Naive thymus-derived CD4-positive, alpha-beta T cell (primary cell): ENCODE measurements at regions not wholly inside any gene's neighbourhood (a gene's known extent, or its start where the extent isn't known, plus 50 kb on each side); places are given as distances from the start of the nearest gene placed in this dataset.
"Not testable (repeated sequence)": the region's sequence is repeated elsewhere in the genome, so short reads cannot be mapped to it uniquely, and the experiment has no call there.

Experiments used
- ATAC-seq: fragments of 150-1000 bp; cut with Tn5 transposase; 2 replicates; pipeline ENCODE4 v1.10.0; 2021; ENCODE audit warnings: mild to moderate bottlenecking, moderate library complexity
- CTCF ChIA-PET: fragments of 350-600 bp; sonication (Branson Sonifier 250); formaldehyde crosslinking; loops from one replicate; lab custom pipeline; 2021; ENCODE audit warnings: antibody characterized with exemption; lab: Charles Lee
- POLR2A ChIA-PET: fragments of 350-600 bp; sonication (Branson Sonifier 250); formaldehyde crosslinking; loops from one replicate; lab custom pipeline; 2021; ENCODE audit warnings: antibody characterized with exemption, inconsistent platforms; lab: Charles Lee
- DNase-seq, 9 donors: peaks; one replicate each; pipeline versions ENCODE4 v3.0.0 to v3.0.0-alpha.2; 2020 to 2022; ENCODE audit warnings: mixed read lengths in 1 of 9
- H3K27ac ChIP-seq: one replicate; pipeline ENCODE4 v1.7.0; 2013; ENCODE audit warnings: mild to moderate bottlenecking, low read depth, low read length, moderate library complexity
- H3K27me3 ChIP-seq, 2 donors: one replicate each; pipeline ENCODE4 v1.7.0; 2013; ENCODE audit warnings: low read length in 2 of 2, mild to moderate bottlenecking in 2 of 2, moderate library complexity in 2 of 2; ENCODE audit not compliant: control insufficient read depth in 2 of 2, insufficient read depth in 2 of 2
- H3K36me3 ChIP-seq, 3 experiments: 1 replicate in 2 of 3; 2 replicates in 1 of 3; pipeline ENCODE4 v1.7.0; 2013; ENCODE audit warnings: low read length in 3 of 3, mild to moderate bottlenecking in 3 of 3, moderate library complexity in 1 of 3; ENCODE audit not compliant: insufficient read depth in 3 of 3, control insufficient read depth in 2 of 3
- H3K4me1 ChIP-seq, 2 donors: one replicate each; pipeline ENCODE4 v1.7.0; 2013; ENCODE audit warnings: low read length in 2 of 2, mild to moderate bottlenecking in 2 of 2, moderate library complexity in 1 of 2; ENCODE audit not compliant: control insufficient read depth in 2 of 2, insufficient read depth in 2 of 2
- H3K4me3 ChIP-seq: 2 replicates; pipeline ENCODE4 v1.7.0; 2013; ENCODE audit warnings: mild to moderate bottlenecking, low read length
- H3K9me3 ChIP-seq, 3 experiments: 1 replicate in 2 of 3; 2 replicates in 1 of 3; pipeline ENCODE4 v1.7.0; 2013; ENCODE audit warnings: low read length in 3 of 3; ENCODE audit not compliant: control insufficient read depth in 2 of 3
- H3K27ac Mint-ChIP-seq, 9 donors: one replicate each; pipeline ENCODE4 v1.8.0; 2020 to 2022; ENCODE audit warnings: mixed read lengths in 9 of 9, mild to moderate bottlenecking in 8 of 9, moderate library complexity in 5 of 9, inconsistent platforms in 2 of 9
- H3K27me3 Mint-ChIP-seq, 5 donors: one replicate each; pipeline ENCODE4 v1.8.0; 2021 to 2022; ENCODE audit warnings: mixed read lengths in 5 of 5, mild to moderate bottlenecking in 1 of 5
- H3K36me3 Mint-ChIP-seq, 5 donors: one replicate each; pipeline ENCODE4 v1.8.0; 2020 to 2022; ENCODE audit warnings: mixed read lengths in 5 of 5, mild to moderate bottlenecking in 3 of 5, inconsistent platforms in 1 of 5
- H3K4me1 Mint-ChIP-seq, 7 donors: one replicate each; pipeline ENCODE4 v1.8.0; 2020 to 2022; ENCODE audit warnings: mixed read lengths in 7 of 7, mild to moderate bottlenecking in 3 of 7, inconsistent platforms in 1 of 7
- H3K4me3 Mint-ChIP-seq, 10 donors: one replicate each; pipeline ENCODE4 v1.8.0; 2020 to 2022; ENCODE audit warnings: mild to moderate bottlenecking in 10 of 10, mixed read lengths in 10 of 10, moderate library complexity in 6 of 10, inconsistent platforms in 2 of 10
- H3K9me3 Mint-ChIP-seq, 11 donors: one replicate each; pipeline ENCODE4 v1.8.0; 2020 to 2022; ENCODE audit warnings: mixed read lengths in 11 of 11, mild to moderate bottlenecking in 4 of 11, inconsistent platforms in 1 of 11, moderate library complexity in 1 of 11
- intact Hi-C, 2 donors: fragments of 100-400 bp; cut with micrococcal nuclease; formaldehyde crosslinking; loops; one replicate each; pipeline ENCODE4 v1.15.1; 2023

- ChIA-PET CTCF (no interaction called here), POLR2A (no interaction called here)
- H3K36me3 Mint-ChIP-seq, result no peaks in the 10 kb centered on the region
- no peak overlapping the region for H3K4me3 Mint-ChIP-seq
- Histone ChIP-seq H3K4me1 (no peaks in the 10 kb centered on the region), H3K4me3 (no peak overlapping the region), H3K9me3 (no peaks in the 10 kb centered on the region), H3K36me3 (no peaks in the 10 kb centered on the region), H3K27me3 (no peaks in the 10 kb centered on the region), H3K27ac (no peak overlapping the region)
- DNase-seq (no peak), ATAC-seq (no peak)
- H3K27ac Mint-ChIP-seq, result no peak overlapping the region
- H3K9me3 Mint-ChIP-seq, result peaks cover 0 to 13% (median 0%) of the 10 kb centered on the region in 11 donors
- no peaks in the 10 kb centered on the region for H3K27me3 Mint-ChIP-seq
- no peaks in the 10 kb centered on the region for H3K4me1 Mint-ChIP-seq
- intact Hi-C loops, result no loop called here
Observed at GRCh38 chr3:167051421-167051820, 328.7 kb downstream of the ZBBX start.

- Histone ChIP-seq H3K36me3 (no peaks in the 10 kb centered on the region), H3K27me3 (no peaks in the 10 kb centered on the region), H3K4me3 (no peak overlapping the region), H3K27ac (no peak overlapping the region), H3K9me3 (no peaks in the 10 kb centered on the region), H3K4me1 (no peaks in the 10 kb centered on the region)
- no peak overlapping the region for H3K27ac Mint-ChIP-seq
- DNase-seq, result no peak
- ChIA-PET POLR2A (no interaction called here), CTCF (no interaction called here)
- peaks cover 0 to 4% (median 0%) of the 10 kb centered on the region in 11 donors for H3K9me3 Mint-ChIP-seq
- H3K27me3 Mint-ChIP-seq, result no peaks in the 10 kb centered on the region
- no peaks in the 10 kb centered on the region for H3K4me1 Mint-ChIP-seq
- H3K4me3 Mint-ChIP-seq, result no peak overlapping the region
- intact Hi-C loops, result no loop called here
- H3K36me3 Mint-ChIP-seq, result no peaks in the 10 kb centered on the region
- no peak for ATAC-seq
Observed at GRCh38 chr3:167033866-167034265, 346.2 kb downstream of the ZBBX start.

- Mint-ChIP-seq H3K36me3 (no peaks in the 10 kb centered on the region), H3K9me3 (peaks cover 0 to 5% (median 0%) of the 10 kb centered on the region in 11 donors), H3K4me3 (no peak overlapping the region), H3K27me3 (no peaks in the 10 kb centered on the region), H3K4me1 (no peaks in the 10 kb centered on the region), H3K27ac (no peak overlapping the region)
- intact Hi-C loops, result no loop called here
- CTCF ChIA-PET, result no interaction called here
- Histone ChIP-seq H3K4me1 (no peaks in the 10 kb centered on the region), H3K9me3 (no peaks in the 10 kb centered on the region), H3K4me3 (no peak overlapping the region), H3K27ac (no peak overlapping the region), H3K36me3 (no peaks in the 10 kb centered on the region), H3K27me3 (no peaks in the 10 kb centered on the region)
- DNase-seq (no peak), ATAC-seq (no peak)
- POLR2A ChIA-PET, result no interaction called here
Observed at GRCh38 chr3:167032267-167032876, 347.7 kb downstream of the ZBBX start.

GRCh38 chr3:167031364-167032049, 348.6 kb downstream of the ZBBX start:
- CTCF ChIA-PET, result no interaction called here
- intact Hi-C loops, result no loop called here

GRCh38 chr3:167030082-167030725, 349.9 kb downstream of the ZBBX start:
- CTCF ChIA-PET, result no interaction called here
- H3K4me3 Mint-ChIP-seq, result no peak overlapping the region
- no peaks in the 10 kb centered on the region for H3K4me1 Mint-ChIP-seq
- ATAC-seq, result no peak
- POLR2A ChIA-PET, result no interaction called here
- Histone ChIP-seq H3K9me3 (no peaks in the 10 kb centered on the region), H3K4me1 (no peaks in the 10 kb centered on the region), H3K36me3 (no peaks in the 10 kb centered on the region), H3K27me3 (no peaks in the 10 kb centered on the region), H3K4me3 (no peak overlapping the region), H3K27ac (no peak overlapping the region)
- H3K9me3 Mint-ChIP-seq, result peaks cover 0 to 5% (median 0%) of the 10 kb centered on the region in 11 donors
- DNase-seq, result no peak
- H3K27me3 Mint-ChIP-seq, result no peaks in the 10 kb centered on the region
- H3K36me3 Mint-ChIP-seq, result no peaks in the 10 kb centered on the region
- no peak overlapping the region for H3K27ac Mint-ChIP-seq
- intact Hi-C loops, result no loop called here

More at GRCh38 chr3:167031364-167032049, 348.6 kb downstream of the ZBBX start:
- POLR2A ChIA-PET, result no interaction called here
- Histone ChIP-seq H3K27me3 (no peaks in the 10 kb centered on the region), H3K4me1 (no peaks in the 10 kb centered on the region), H3K4me3 (no peak overlapping the region), H3K36me3 (no peaks in the 10 kb centered on the region), H3K27ac (no peak overlapping the region), H3K9me3 (no peaks in the 10 kb centered on the region)
- Mint-ChIP-seq H3K4me1 (no peaks in the 10 kb centered on the region), H3K27me3 (no peaks in the 10 kb centered on the region), H3K27ac (no peak overlapping the region), H3K4me3 (no peak overlapping the region), H3K36me3 (no peaks in the 10 kb centered on the region), H3K9me3 (peaks cover 0 to 5% (median 0%) of the 10 kb centered on the region in 11 donors)
- DNase-seq (no peak), ATAC-seq (no peak)

- H3K4me1 ChIP-seq, CTCF ChIA-PET, H3K27ac ChIP-seq, H3K27me3 Mint-ChIP-seq, POLR2A ChIA-PET, H3K4me3 Mint-ChIP-seq, H3K4me3 ChIP-seq, DNase-seq, H3K36me3 ChIP-seq, H3K4me1 Mint-ChIP-seq, H3K27ac Mint-ChIP-seq, H3K27me3 ChIP-seq, H3K9me3 Mint-ChIP-seq, H3K36me3 Mint-ChIP-seq, intact Hi-C loops, ATAC-seq, H3K9me3 ChIP-seq: not testable (repeated sequence)
Observed at GRCh38 chr3:167019503-167019902, 360.6 kb downstream of the ZBBX start.
